SU-DHL-6 (cell line): ENCODE measurements at regions not wholly inside any gene's neighbourhood (a gene's known extent, or its start where the extent isn't known, plus 50 kb on each side); places are given as distances from the start of the nearest gene placed in this dataset.

Experiments used
- CTCF ChIP-seq: fragments of 200-600 bp; sonication (generic); IDR thresholded peaks from one replicate; pipeline ENCODE4 v1.5.1; 2017; ENCODE audit warnings: antibody characterized with exemption, mild to moderate bottlenecking, low read length, moderate library complexity; ENCODE audit not compliant: insufficient read depth, poor library complexity, severe bottlenecking
- EZH2phosphoT487 ChIP-seq: fragments of 200-600 bp; sonication (generic), shearing (Covaris generic); conservative IDR thresholded peaks from 2 replicates; pipeline ENCODE4 v1.6.1; 2018; ENCODE audit warnings: mild to moderate bottlenecking, antibody characterized with exemption, low read length, moderate library complexity, mixed read lengths

- TF ChIP-seq CTCF (no peak), EZH2phosphoT487 (no peak)
These were observed 52.6 kb upstream of the ACSF3 start for GRCh38 chr16:89040861-89041570.
